ENCODE measurements at regions not wholly inside any gene's neighbourhood (a gene's known extent, or its start where the extent isn't known, plus 50 kb on each side); places are given as distances from the start of the nearest gene placed in this dataset.
"Not testable (repeated sequence)": the region's sequence is repeated elsewhere in the genome, so short reads cannot be mapped to it uniquely, and the experiment has no call there.

- ATAC-seq (ENCODE audit: low read depth in 2 of 2); H3K36me3 Mint-ChIP-seq; H3K36me3 ChIP-seq (ENCODE audit: control insufficient read depth, insufficient read depth, low read length); H3K27ac Mint-ChIP-seq; H3K9me3 Mint-ChIP-seq; H3K4me3 ChIP-seq (ENCODE audit: low read depth, low read length); DNase-seq; H3K4me3 Mint-ChIP-seq; H3K4me1 ChIP-seq (ENCODE audit: control insufficient read depth, insufficient read depth, low read length, poor library complexity, severe bottlenecking); H3K4me1 Mint-ChIP-seq; H3K27ac ChIP-seq (ENCODE audit: insufficient read depth, low read length, poor library complexity, severe bottlenecking); H3K9me3 ChIP-seq (ENCODE audit: control insufficient read depth in 2 of 2, low read length in 2 of 2); H3K27me3 ChIP-seq (ENCODE audit: control insufficient read depth, insufficient read depth, low read length); H3K27me3 Mint-ChIP-seq: not testable (repeated sequence)
Observed at GRCh38 chr15:20084026-20084425, 457.6 kb downstream of the GOLGA6L6 start.

- not testable (repeated sequence) for H3K36me3 ChIP-seq (ENCODE audit: control insufficient read depth, insufficient read depth, low read length); H3K4me3 Mint-ChIP-seq; H3K9me3 Mint-ChIP-seq; H3K27me3 ChIP-seq (ENCODE audit: control insufficient read depth, insufficient read depth, low read length); H3K4me1 Mint-ChIP-seq; H3K27me3 Mint-ChIP-seq; H3K4me1 ChIP-seq (ENCODE audit: control insufficient read depth, insufficient read depth, low read length, poor library complexity, severe bottlenecking); H3K4me3 ChIP-seq (ENCODE audit: low read depth, low read length); H3K27ac Mint-ChIP-seq; H3K9me3 ChIP-seq (ENCODE audit: control insufficient read depth in 2 of 2, low read length in 2 of 2); H3K27ac ChIP-seq (ENCODE audit: insufficient read depth, low read length, poor library complexity, severe bottlenecking); H3K36me3 Mint-ChIP-seq; DNase-seq
- ATAC-seq (ENCODE audit: low read depth in 2 of 2), result peak in 1 of 2 donors; percentile 15
Observed at GRCh38 chr15:20074082-20074481, 467.5 kb downstream of the GOLGA6L6 start.

- not testable (repeated sequence) for H3K4me1 Mint-ChIP-seq
Observed at GRCh38 chr15:20069043-20069442, 472.6 kb downstream of the GOLGA6L6 start.

DNA sequence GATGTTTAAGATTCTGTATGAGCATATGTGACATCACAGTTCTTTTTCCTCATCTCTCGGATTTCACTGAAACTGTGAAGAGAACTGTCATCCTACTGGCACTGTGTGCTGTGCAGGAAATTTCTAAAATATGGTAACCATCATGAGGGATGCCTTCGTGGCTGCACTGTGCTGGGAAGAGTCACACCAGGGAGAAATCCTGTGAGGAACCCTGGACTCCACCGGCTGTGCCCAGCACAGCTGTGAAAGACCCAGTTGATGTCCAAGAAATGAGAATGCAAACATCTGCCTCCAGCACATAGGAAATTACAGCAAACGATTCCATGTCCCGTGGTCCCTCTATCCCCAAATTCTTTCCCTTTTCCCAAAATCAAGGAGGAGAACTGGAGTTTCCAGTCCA, 475.4 kb downstream of the GOLGA6L6 start:
- H3K27me3 Mint-ChIP-seq; H3K4me3 ChIP-seq (ENCODE audit: low read depth, low read length); H3K36me3 ChIP-seq (ENCODE audit: control insufficient read depth, insufficient read depth, low read length); H3K4me3 Mint-ChIP-seq; H3K9me3 ChIP-seq (ENCODE audit: control insufficient read depth in 2 of 2, low read length in 2 of 2); H3K9me3 Mint-ChIP-seq; DNase-seq; ATAC-seq (ENCODE audit: low read depth in 2 of 2); H3K27ac ChIP-seq (ENCODE audit: insufficient read depth, low read length, poor library complexity, severe bottlenecking); H3K27ac Mint-ChIP-seq; H3K36me3 Mint-ChIP-seq; H3K27me3 ChIP-seq (ENCODE audit: control insufficient read depth, insufficient read depth, low read length); H3K4me1 ChIP-seq (ENCODE audit: control insufficient read depth, insufficient read depth, low read length, poor library complexity, severe bottlenecking); H3K4me1 Mint-ChIP-seq: not testable (repeated sequence)

More at GRCh38 chr15:20069043-20069442, 472.6 kb downstream of the GOLGA6L6 start:
- not testable (repeated sequence) for H3K27ac Mint-ChIP-seq; H3K4me3 ChIP-seq (ENCODE audit: low read depth, low read length); H3K9me3 ChIP-seq (ENCODE audit: control insufficient read depth in 2 of 2, low read length in 2 of 2); H3K27me3 Mint-ChIP-seq; H3K4me3 Mint-ChIP-seq; H3K27ac ChIP-seq (ENCODE audit: insufficient read depth, low read length, poor library complexity, severe bottlenecking); DNase-seq; H3K9me3 Mint-ChIP-seq; H3K36me3 ChIP-seq (ENCODE audit: control insufficient read depth, insufficient read depth, low read length); H3K4me1 ChIP-seq (ENCODE audit: control insufficient read depth, insufficient read depth, low read length, poor library complexity, severe bottlenecking); H3K27me3 ChIP-seq (ENCODE audit: control insufficient read depth, insufficient read depth, low read length); H3K36me3 Mint-ChIP-seq; ATAC-seq (ENCODE audit: low read depth in 2 of 2)

DNA sequence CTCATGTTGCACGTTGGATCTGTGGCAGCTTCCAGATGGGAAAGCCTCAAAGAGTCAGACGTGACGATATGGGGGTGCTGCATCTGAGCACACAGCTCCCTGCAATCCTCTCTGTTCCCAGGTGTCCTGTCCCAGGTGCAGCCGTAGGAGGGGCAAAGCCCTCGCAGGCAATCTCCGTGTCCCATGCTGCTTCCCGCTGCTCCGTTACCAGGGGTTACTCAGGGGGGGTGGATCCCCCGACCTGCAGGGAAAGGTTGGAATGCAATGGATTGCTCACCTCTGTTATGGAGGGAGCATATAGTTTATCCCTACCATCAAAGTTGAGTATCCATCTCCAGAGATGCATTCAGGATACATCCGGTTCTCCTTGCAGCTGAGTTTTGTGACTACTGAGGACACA, 476.1 kb downstream of the GOLGA6L6 start:
- not testable (repeated sequence) for H3K27me3 Mint-ChIP-seq; H3K27me3 ChIP-seq (ENCODE audit: control insufficient read depth, insufficient read depth, low read length); H3K9me3 Mint-ChIP-seq; H3K4me1 ChIP-seq (ENCODE audit: control insufficient read depth, insufficient read depth, low read length, poor library complexity, severe bottlenecking); H3K36me3 ChIP-seq (ENCODE audit: control insufficient read depth, insufficient read depth, low read length); H3K4me3 Mint-ChIP-seq; H3K9me3 ChIP-seq (ENCODE audit: control insufficient read depth in 2 of 2, low read length in 2 of 2); H3K27ac ChIP-seq (ENCODE audit: insufficient read depth, low read length, poor library complexity, severe bottlenecking); H3K27ac Mint-ChIP-seq; ATAC-seq (ENCODE audit: low read depth in 2 of 2); H3K36me3 Mint-ChIP-seq; H3K4me1 Mint-ChIP-seq; H3K4me3 ChIP-seq (ENCODE audit: low read depth, low read length); DNase-seq

GRCh38 chr15:20063167-20063566, 478.4 kb downstream of the GOLGA6L6 start:
- H3K4me1 ChIP-seq (ENCODE audit: control insufficient read depth, insufficient read depth, low read length, poor library complexity, severe bottlenecking); H3K4me1 Mint-ChIP-seq; H3K27ac Mint-ChIP-seq; H3K4me3 Mint-ChIP-seq; H3K4me3 ChIP-seq (ENCODE audit: low read depth, low read length); H3K27ac ChIP-seq (ENCODE audit: insufficient read depth, low read length, poor library complexity, severe bottlenecking); H3K9me3 ChIP-seq (ENCODE audit: control insufficient read depth in 2 of 2, low read length in 2 of 2); DNase-seq; H3K9me3 Mint-ChIP-seq; H3K27me3 Mint-ChIP-seq; H3K27me3 ChIP-seq (ENCODE audit: control insufficient read depth, insufficient read depth, low read length); ATAC-seq (ENCODE audit: low read depth in 2 of 2); H3K36me3 ChIP-seq (ENCODE audit: control insufficient read depth, insufficient read depth, low read length); H3K36me3 Mint-ChIP-seq: not testable (repeated sequence)

GRCh38 chr15:20060838-20061237, 480.8 kb downstream of the GOLGA6L6 start:
- not testable (repeated sequence) for DNase-seq; H3K9me3 Mint-ChIP-seq; ATAC-seq (ENCODE audit: low read depth in 2 of 2); H3K27ac ChIP-seq (ENCODE audit: insufficient read depth, low read length, poor library complexity, severe bottlenecking); H3K4me3 Mint-ChIP-seq; H3K36me3 Mint-ChIP-seq; H3K36me3 ChIP-seq (ENCODE audit: control insufficient read depth, insufficient read depth, low read length); H3K27me3 Mint-ChIP-seq; H3K4me1 ChIP-seq (ENCODE audit: control insufficient read depth, insufficient read depth, low read length, poor library complexity, severe bottlenecking); H3K4me3 ChIP-seq (ENCODE audit: low read depth, low read length); H3K9me3 ChIP-seq (ENCODE audit: control insufficient read depth in 2 of 2, low read length in 2 of 2); H3K4me1 Mint-ChIP-seq; H3K27me3 ChIP-seq (ENCODE audit: control insufficient read depth, insufficient read depth, low read length); H3K27ac Mint-ChIP-seq

DNA sequence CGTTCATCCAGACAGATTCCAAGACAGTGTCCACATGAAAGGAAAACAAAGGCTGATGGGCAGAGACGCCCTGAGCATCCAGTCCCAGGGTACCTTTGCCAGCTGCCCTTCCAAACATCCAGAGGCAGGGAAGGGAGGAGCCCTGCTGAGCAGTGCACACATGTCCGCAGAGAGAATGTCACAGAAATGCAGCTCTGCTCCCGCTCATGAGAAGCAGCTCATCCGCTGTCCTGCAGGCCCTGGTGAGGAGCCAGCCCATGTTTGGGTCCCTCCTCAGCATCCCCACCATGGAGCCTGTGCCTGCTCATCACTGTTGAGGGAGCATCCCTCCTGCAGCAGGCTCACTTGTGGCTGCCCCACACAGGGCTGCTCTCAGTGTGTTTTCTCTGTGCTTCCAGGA, 484.7 kb downstream of the GOLGA6L6 start:
- not testable (repeated sequence) for H3K27me3 ChIP-seq (ENCODE audit: control insufficient read depth, insufficient read depth, low read length); H3K27ac ChIP-seq (ENCODE audit: insufficient read depth, low read length, poor library complexity, severe bottlenecking); H3K27ac Mint-ChIP-seq; ATAC-seq (ENCODE audit: low read depth in 2 of 2); H3K4me3 Mint-ChIP-seq; H3K36me3 ChIP-seq (ENCODE audit: control insufficient read depth, insufficient read depth, low read length); H3K27me3 Mint-ChIP-seq; H3K9me3 ChIP-seq (ENCODE audit: control insufficient read depth in 2 of 2, low read length in 2 of 2); DNase-seq; H3K9me3 Mint-ChIP-seq; H3K4me1 ChIP-seq (ENCODE audit: control insufficient read depth, insufficient read depth, low read length, poor library complexity, severe bottlenecking); H3K4me3 ChIP-seq (ENCODE audit: low read depth, low read length); H3K36me3 Mint-ChIP-seq; H3K4me1 Mint-ChIP-seq
